IPS-18c (cell line): ENCODE measurements at regions not wholly inside any gene's neighbourhood (a gene's known extent, or its start where the extent isn't known, plus 50 kb on each side); places are given as distances from the start of the nearest gene placed in this dataset.

Source experiments
- H3K4me3 ChIP-seq: 2 replicates; pipeline ENCODE4 v1.7.0; 2013; ENCODE audit warnings: low read depth, mild to moderate bottlenecking, low read length, moderate library complexity; ENCODE audit not compliant: insufficient read depth
- H3K9me3 ChIP-seq: one replicate; pipeline ENCODE4 v1.6.1; 2013; ENCODE audit warnings: mild to moderate bottlenecking, low read length, moderate library complexity; ENCODE audit not compliant: control insufficient read depth, insufficient read depth

- Histone ChIP-seq H3K9me3 (no peaks in the 10 kb centered on the region), H3K4me3 (no peak overlapping the region)
These were observed 238.2 kb upstream of the CELF2 start for GRCh38 chr10:10779511-10779910.

- H3K4me3 ChIP-seq = no peak overlapping the region
- H3K9me3 ChIP-seq = no peaks in the 10 kb centered on the region
These were observed 236.9 kb upstream of the CELF2 start for GRCh38 chr10:10780746-10781145.

- Histone ChIP-seq H3K4me3 (no peak overlapping the region), H3K9me3 (no peaks in the 10 kb centered on the region)
These were observed 235.1 kb upstream of the CELF2 start for GRCh38 chr10:10782603-10783002.

- Histone ChIP-seq H3K4me3 (no peak overlapping the region), H3K9me3 (no peaks in the 10 kb centered on the region)
These were observed 232.0 kb upstream of the CELF2 start for GRCh38 chr10:10785627-10786026.

- Histone ChIP-seq H3K9me3 (no peaks in the 10 kb centered on the region), H3K4me3 (no peak overlapping the region)
These were observed 231.3 kb upstream of the CELF2 start for GRCh38 chr10:10786109-10787090.

GRCh38 chr10:10787586-10787985 lies 230.1 kb upstream of the CELF2 start:
- H3K4me3 ChIP-seq = no peak overlapping the region
- H3K9me3 ChIP-seq = no peaks in the 10 kb centered on the region

GRCh38 chr10:10788761-10789160 lies 228.9 kb upstream of the CELF2 start:
- no peaks in the 10 kb centered on the region for H3K9me3 ChIP-seq
- H3K4me3 ChIP-seq = no peak overlapping the region

- Histone ChIP-seq H3K9me3 (no peaks in the 10 kb centered on the region), H3K4me3 (no peak overlapping the region)
These were observed 225.8 kb upstream of the CELF2 start for GRCh38 chr10:10791869-10792268.

- Histone ChIP-seq H3K4me3 (no peak overlapping the region), H3K9me3 (no peaks in the 10 kb centered on the region)
These were observed 225.0 kb upstream of the CELF2 start for GRCh38 chr10:10792681-10793080.

- H3K4me3 ChIP-seq = no peak overlapping the region
- no peaks in the 10 kb centered on the region for H3K9me3 ChIP-seq
These were observed 223.6 kb upstream of the CELF2 start for GRCh38 chr10:10794046-10794445.

GRCh38 chr10:10794791-10795191 lies 222.9 kb upstream of the CELF2 start:
- no peaks in the 10 kb centered on the region for H3K9me3 ChIP-seq
- H3K4me3 ChIP-seq = no peak overlapping the region

- H3K4me3 ChIP-seq = no peak overlapping the region
- H3K9me3 ChIP-seq = no peaks in the 10 kb centered on the region
These were observed 221.5 kb upstream of the CELF2 start for GRCh38 chr10:10796061-10796773.

- Histone ChIP-seq H3K9me3 (no peaks in the 10 kb centered on the region), H3K4me3 (no peak overlapping the region; the same call in 1 of the 2 replicates)
These were observed 220.8 kb upstream of the CELF2 start for GRCh38 chr10:10796774-10797415.

GRCh38 chr10:10797513-10797912 lies 220.2 kb upstream of the CELF2 start:
- no peak overlapping the region for H3K4me3 ChIP-seq
- no peaks in the 10 kb centered on the region for H3K9me3 ChIP-seq

GRCh38 chr10:10798102-10798863 lies 219.4 kb upstream of the CELF2 start:
- Histone ChIP-seq H3K4me3 (peak overlapping the region; percentile 20), H3K9me3 (no peaks in the 10 kb centered on the region)

GRCh38 chr10:10798864-10799192 lies 218.8 kb upstream of the CELF2 start:
- Histone ChIP-seq H3K4me3 (peak overlapping the region; percentile 20), H3K9me3 (no peaks in the 10 kb centered on the region)

GRCh38 chr10:10800961-10801360 lies 216.7 kb upstream of the CELF2 start:
- Histone ChIP-seq H3K4me3 (no peak overlapping the region), H3K9me3 (no peaks in the 10 kb centered on the region)
